ENCODE measurements at regions not wholly inside any gene's neighbourhood (a gene's known extent, or its start where the extent isn't known, plus 50 kb on each side); places are given as distances from the start of the nearest gene placed in this dataset.

DNA sequence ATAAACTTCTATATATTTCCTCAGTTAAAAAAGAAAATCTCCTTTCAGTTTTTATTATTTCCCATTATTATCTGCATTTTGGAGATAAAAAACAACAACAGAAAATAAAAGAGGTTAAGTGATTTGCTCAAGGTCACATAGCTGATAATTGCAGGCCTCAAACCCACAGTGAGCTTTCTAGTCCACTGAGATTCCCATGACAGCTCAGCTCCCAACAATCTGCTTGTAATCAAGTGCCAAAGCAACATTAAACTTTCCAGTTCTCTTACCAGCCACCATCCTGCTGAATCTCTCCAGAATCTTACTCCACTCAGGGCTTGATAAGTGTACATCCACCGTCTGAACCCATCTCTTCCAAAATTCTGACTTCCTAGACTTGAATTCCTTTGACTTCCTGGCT lies 318.2 kb upstream of the SEMA6D start:
- no peak for TF ChIP-seq EZH2 (IDR thresholded peaks at IDR 0.05; ENCODE audit: borderline replicate concordance, low read length)
- no peak for TF ChIP-seq CTCF (IDR thresholded peaks at IDR 0.05; ENCODE audit: low read length)
- no peaks in the 10 kb centered on the region for H3K27me3 ChIP-seq (ENCODE audit: insufficient read depth, low read length)
- no peak overlapping the region for H3K4me3 ChIP-seq (ENCODE audit: low read depth, low read length, poor library complexity, severe bottlenecking)

GRCh38 chr15:47400603-47401002 lies 316.7 kb upstream of the SEMA6D start:
- no peaks in the 10 kb centered on the region for H3K9me2 ChIP-seq (ENCODE audit: low read depth, low read length)
- H4K20me1 ChIP-seq (ENCODE audit: insufficient read depth, low read length) = no peaks in the 10 kb centered on the region
- H3F3A ChIP-seq (ENCODE audit: insufficient read depth, low read length) = no peaks in the 10 kb centered on the region
- TF ChIP-seq EZH2 (IDR thresholded peaks at IDR 0.05; ENCODE audit: borderline replicate concordance, low read length) = no peak
- no peaks in the 10 kb centered on the region for H3K79me2 ChIP-seq (ENCODE audit: insufficient read depth, low read length)
- H3K4me1 ChIP-seq (ENCODE audit: insufficient read depth, low read length, severe bottlenecking) = no peaks in the 10 kb centered on the region
- H3K4me2 ChIP-seq (ENCODE audit: low read length) = no peak overlapping the region
- no peaks in the 10 kb centered on the region for H3K9me3 ChIP-seq (ENCODE audit: low read length)
- no peaks in the 10 kb centered on the region for H3K27me3 ChIP-seq (ENCODE audit: insufficient read depth, low read length)
- no peak overlapping the region for H2AFZ ChIP-seq (ENCODE audit: low read length)
- no peak overlapping the region for H3K27ac ChIP-seq (ENCODE audit: low read depth, low read length, poor library complexity, severe bottlenecking)
- H3K36me3 ChIP-seq (ENCODE audit: insufficient read depth, low read length) = no peaks in the 10 kb centered on the region
- H3K4me3 ChIP-seq (ENCODE audit: low read depth, low read length, poor library complexity, severe bottlenecking) = no peak overlapping the region
- no peak overlapping the region for H3K9ac ChIP-seq (ENCODE audit: low read length)

More for the DNA sequence above, 318.2 kb upstream of the SEMA6D start:
- H3K9ac ChIP-seq (ENCODE audit: low read length) = no peak overlapping the region
- no peaks in the 10 kb centered on the region for H3F3A ChIP-seq (ENCODE audit: insufficient read depth, low read length)
- H3K27ac ChIP-seq (ENCODE audit: low read depth, low read length, poor library complexity, severe bottlenecking) = no peak overlapping the region
- no peak overlapping the region for H2AFZ ChIP-seq (ENCODE audit: low read length)
- no peak overlapping the region for H3K4me2 ChIP-seq (ENCODE audit: low read length)
- no peaks in the 10 kb centered on the region for H4K20me1 ChIP-seq (ENCODE audit: insufficient read depth, low read length)
- H3K79me2 ChIP-seq (ENCODE audit: insufficient read depth, low read length) = no peaks in the 10 kb centered on the region
- no peaks in the 10 kb centered on the region for H3K4me1 ChIP-seq (ENCODE audit: insufficient read depth, low read length, severe bottlenecking)
- H3K36me3 ChIP-seq (ENCODE audit: insufficient read depth, low read length) = no peaks in the 10 kb centered on the region
- no peaks in the 10 kb centered on the region for H3K9me3 ChIP-seq (ENCODE audit: low read length)
- no peaks in the 10 kb centered on the region for H3K9me2 ChIP-seq (ENCODE audit: low read depth, low read length)

DNA sequence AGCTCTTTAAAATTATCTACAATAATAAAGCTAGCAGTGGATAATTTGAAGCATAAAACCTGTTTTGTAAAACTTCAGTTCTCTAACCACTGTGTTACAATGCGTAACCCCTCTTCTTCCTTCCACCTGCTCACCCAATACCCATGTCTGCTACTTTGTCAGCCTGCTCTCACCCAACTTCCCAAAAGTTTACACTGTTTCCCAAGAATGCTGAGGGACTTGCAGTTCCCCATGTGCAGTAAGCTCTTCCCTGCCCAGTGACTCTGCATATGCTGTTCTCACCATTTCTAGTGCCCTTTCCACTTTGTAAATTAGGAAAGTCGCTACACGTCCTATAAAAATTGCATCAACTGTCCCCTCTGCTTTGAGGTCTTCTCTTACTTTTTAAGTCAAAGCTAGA lies 315.9 kb upstream of the SEMA6D start:
- Histone ChIP-seq H3F3A (ENCODE audit: insufficient read depth, low read length) (no peaks in the 10 kb centered on the region), H3K4me1 (ENCODE audit: insufficient read depth, low read length, severe bottlenecking) (no peaks in the 10 kb centered on the region), H3K79me2 (ENCODE audit: insufficient read depth, low read length) (no peaks in the 10 kb centered on the region), H3K27me3 (ENCODE audit: insufficient read depth, low read length) (no peaks in the 10 kb centered on the region), H3K4me3 (ENCODE audit: low read depth, low read length, poor library complexity, severe bottlenecking) (no peak overlapping the region), H3K9me3 (ENCODE audit: low read length) (no peaks in the 10 kb centered on the region), H3K9me2 (ENCODE audit: low read depth, low read length) (no peaks in the 10 kb centered on the region), H2AFZ (ENCODE audit: low read length) (no peak overlapping the region), H3K4me2 (ENCODE audit: low read length) (no peak overlapping the region), H4K20me1 (ENCODE audit: insufficient read depth, low read length) (no peaks in the 10 kb centered on the region), H3K27ac (ENCODE audit: low read depth, low read length, poor library complexity, severe bottlenecking) (no peak overlapping the region), H3K9ac (ENCODE audit: low read length) (no peak overlapping the region), H3K36me3 (ENCODE audit: insufficient read depth, low read length) (no peaks in the 10 kb centered on the region)
- TF ChIP-seq EZH2 (IDR thresholded peaks at IDR 0.05; ENCODE audit: borderline replicate concordance, low read length) = no peak
- TF ChIP-seq CTCF (IDR thresholded peaks at IDR 0.05; ENCODE audit: low read length) = no peak

- Histone ChIP-seq H3K9me2 (ENCODE audit: low read depth, low read length) (no peaks in the 10 kb centered on the region), H3K4me2 (ENCODE audit: low read length) (no peak overlapping the region), H3K79me2 (ENCODE audit: insufficient read depth, low read length) (no peaks in the 10 kb centered on the region), H3K4me1 (ENCODE audit: insufficient read depth, low read length, severe bottlenecking) (no peaks in the 10 kb centered on the region), H3K27ac (ENCODE audit: low read depth, low read length, poor library complexity, severe bottlenecking) (no peak overlapping the region), H3K9me3 (ENCODE audit: low read length) (no peaks in the 10 kb centered on the region), H3K36me3 (ENCODE audit: insufficient read depth, low read length) (no peaks in the 10 kb centered on the region), H3F3A (ENCODE audit: insufficient read depth, low read length) (no peaks in the 10 kb centered on the region), H3K27me3 (ENCODE audit: insufficient read depth, low read length) (no peaks in the 10 kb centered on the region), H4K20me1 (ENCODE audit: insufficient read depth, low read length) (no peaks in the 10 kb centered on the region), H3K4me3 (ENCODE audit: low read depth, low read length, poor library complexity, severe bottlenecking) (no peak overlapping the region), H2AFZ (ENCODE audit: low read length) (no peak overlapping the region), H3K9ac (ENCODE audit: low read length) (no peak overlapping the region)
- TF ChIP-seq EZH2 (IDR thresholded peaks at IDR 0.05; ENCODE audit: borderline replicate concordance, low read length) = no peak
- no peak for TF ChIP-seq CTCF (IDR thresholded peaks at IDR 0.05; ENCODE audit: low read length)
Measured at GRCh38 chr15:47402829-47403228, 314.5 kb upstream of the SEMA6D start.
